Neural cell (in vitro differentiated cells): ENCODE measurements at regions not wholly inside any gene's neighbourhood (a gene's known extent, or its start where the extent isn't known, plus 50 kb on each side); places are given as distances from the start of the nearest gene placed in this dataset.

Experiments used
- H2AFZ ChIP-seq: fragments of 200-600, 300-800 bp; sonication (generic), shearing (Covaris generic); 2 replicates; pipeline ENCODE4 v1.6.0; 2014; ENCODE audit warnings: low read depth, mild to moderate bottlenecking, antibody characterized with exemption, low read length, moderate library complexity
- H3F3A ChIP-seq: fragments of 200-600 bp; shearing (Covaris generic); 2 replicates; pipeline ENCODE4 v1.6.1; 2016; ENCODE audit warnings: mild to moderate bottlenecking, moderate library complexity, mixed read lengths, antibody characterized with exemption, low read length; ENCODE audit not compliant: insufficient read depth, poor library complexity, severe bottlenecking
- H3K27ac ChIP-seq: fragments of 200-600, 300-800 bp; sonication (generic), shearing (Covaris generic); 2 replicates; pipeline ENCODE4 v1.5.1; 2014; ENCODE audit warnings: mild to moderate bottlenecking, low read length, moderate library complexity
- H3K27me3 ChIP-seq: fragments of 300-800, 200-600 bp; sonication (generic), shearing (Covaris generic); 2 replicates; pipeline ENCODE4 v1.6.0; 2014; ENCODE audit warnings: mild to moderate bottlenecking, low read depth, low read length, moderate library complexity; ENCODE audit not compliant: insufficient read depth
- H3K36me3 ChIP-seq: fragments of 300-800, 200-600 bp; sonication (generic), shearing (Covaris generic); 2 replicates; pipeline ENCODE4 v1.5.1; 2014; ENCODE audit warnings: mild to moderate bottlenecking, antibody characterized with exemption, low read length, moderate library complexity; ENCODE audit not compliant: insufficient read depth
- H3K4me2 ChIP-seq: fragments of 300-800, 200-600 bp; sonication (generic), shearing (Covaris generic); 2 replicates; pipeline ENCODE4 v1.6.0; 2014; ENCODE audit warnings: mild to moderate bottlenecking, low read length
- H3K4me3 ChIP-seq: fragments of 300-800, 200-600 bp; sonication (generic), shearing (Covaris generic); 2 replicates; pipeline ENCODE4 v1.5.1; 2014; ENCODE audit warnings: mild to moderate bottlenecking, low read length, moderate library complexity
- H3K79me2 ChIP-seq: fragments of 200-600 bp; shearing (Covaris generic); replicated peaks from 2 replicates; pipeline ENCODE4 v1.6.0; 2014; ENCODE audit warnings: mild to moderate bottlenecking, low read length, moderate library complexity; ENCODE audit not compliant: insufficient read depth
- H3K9ac ChIP-seq: fragments of 300-800, 200-600 bp; sonication (generic), shearing (Covaris generic); 2 replicates; pipeline ENCODE4 v1.6.1; 2016; ENCODE audit warnings: mild to moderate bottlenecking, low read length, mixed read lengths
- H3K9me2 ChIP-seq: fragments of 200-600 bp; shearing (Covaris generic); 2 replicates; pipeline ENCODE4 v1.6.1; 2016; ENCODE audit warnings: mild to moderate bottlenecking, low read length, mixed read lengths; ENCODE audit not compliant: insufficient read depth
- H3K9me3 ChIP-seq: fragments of 200-600, 300-800 bp; sonication (generic), shearing (Covaris generic); 2 replicates; pipeline ENCODE4 v1.6.1; 2016; ENCODE audit warnings: mild to moderate bottlenecking, mixed run types, low read length, moderate library complexity, mixed read lengths
- H4K20me1 ChIP-seq: fragments of 200-600 bp; shearing (Covaris generic); 2 replicates; pipeline ENCODE4 v1.6.1; 2016; ENCODE audit warnings: mild to moderate bottlenecking, mixed run types; ENCODE audit not compliant: insufficient read depth
- EP300 ChIP-seq: fragments of 450-650 bp; conservative IDR thresholded peaks from 2 replicates; pipeline ENCODE4 v1.6.1; 2014; ENCODE audit warnings: antibody characterized with exemption, mild to moderate bottlenecking, moderate library complexity; ENCODE audit not compliant: poor library complexity, severe bottlenecking
- EZH2 ChIP-seq: fragments of 200-600, 300-800 bp; shearing (Covaris generic), sonication (generic); IDR thresholded peaks from 2 replicates; pipeline ENCODE4 v1.6.1; 2014; ENCODE audit warnings: antibody characterized with exemption, low read length, borderline replicate concordance, mild to moderate bottlenecking; ENCODE audit not compliant: insufficient read depth, poor library complexity, severe bottlenecking
- MXI1 ChIP-seq: fragments of 450-650 bp; conservative IDR thresholded peaks from 2 replicates; pipeline ENCODE4 v1.6.1; 2014; ENCODE audit warnings: antibody characterized with exemption, mild to moderate bottlenecking; ENCODE audit not compliant: poor library complexity, severe bottlenecking
- POLR2AphosphoS5 ChIP-seq: IDR thresholded peaks from 2 replicates; pipeline ENCODE4 v1.6.1; 2012
- RAD21 ChIP-seq: fragments of 450-650 bp; conservative IDR thresholded peaks from 2 replicates; pipeline ENCODE4 v1.6.1; 2014; ENCODE audit warnings: antibody characterized with exemption, mild to moderate bottlenecking, moderate library complexity
- SMC3 ChIP-seq: fragments of 450-650 bp; conservative IDR thresholded peaks from 2 replicates; pipeline ENCODE4 v1.6.1; 2014; ENCODE audit warnings: antibody characterized with exemption, mild to moderate bottlenecking, moderate library complexity; ENCODE audit not compliant: poor library complexity
- TAF1 ChIP-seq: IDR thresholded peaks from 2 replicates; pipeline ENCODE4 v1.6.1; 2012; ENCODE audit warnings: low read depth
- TF ChIP-seq, protein P1 (sequence below): IDR thresholded peaks from 2 replicates; pipeline ENCODE4 v1.6.1; 2012; ENCODE audit warnings: borderline replicate concordance
- TF ChIP-seq, protein P2 (sequence below): fragments of 450-650 bp; IDR thresholded peaks from 2 replicates; pipeline ENCODE4 v1.5.1; 2014; ENCODE audit warnings: antibody characterized with exemption, mild to moderate bottlenecking, moderate library complexity; ENCODE audit not compliant: poor library complexity, severe bottlenecking

DNA sequence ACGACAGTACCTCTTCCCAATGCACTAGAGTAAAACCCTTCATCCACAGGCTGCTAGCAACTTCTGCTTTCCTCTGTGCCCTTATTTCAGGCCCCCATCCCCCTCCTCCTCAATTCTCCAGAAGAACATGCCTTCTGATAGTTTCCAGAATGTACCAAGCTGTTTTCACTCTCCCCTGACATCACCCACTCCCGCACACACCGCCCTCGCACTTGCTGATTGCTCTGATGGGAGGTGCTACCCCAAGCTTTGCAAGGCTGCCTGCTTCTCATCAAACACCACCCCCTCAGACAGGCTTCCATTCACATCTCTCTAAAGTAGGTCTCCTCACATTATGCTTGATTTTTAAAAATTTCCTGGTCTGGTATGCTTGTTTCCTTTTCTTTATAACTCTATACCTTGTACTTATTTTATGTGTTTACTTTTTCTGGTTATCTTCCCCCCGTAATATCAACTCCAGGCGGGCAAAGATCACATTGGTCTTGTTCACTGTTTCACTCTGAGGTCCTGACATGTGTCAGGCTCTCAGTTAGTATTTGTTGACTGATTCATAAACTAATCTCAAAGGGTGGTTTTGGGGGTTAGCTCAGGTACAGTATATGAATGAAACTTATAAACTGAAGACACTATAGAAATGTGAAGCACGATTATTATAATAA, 91.0 kb upstream of the C9orf72 start:
- H3K27ac ChIP-seq: no peak overlapping the region

DNA sequence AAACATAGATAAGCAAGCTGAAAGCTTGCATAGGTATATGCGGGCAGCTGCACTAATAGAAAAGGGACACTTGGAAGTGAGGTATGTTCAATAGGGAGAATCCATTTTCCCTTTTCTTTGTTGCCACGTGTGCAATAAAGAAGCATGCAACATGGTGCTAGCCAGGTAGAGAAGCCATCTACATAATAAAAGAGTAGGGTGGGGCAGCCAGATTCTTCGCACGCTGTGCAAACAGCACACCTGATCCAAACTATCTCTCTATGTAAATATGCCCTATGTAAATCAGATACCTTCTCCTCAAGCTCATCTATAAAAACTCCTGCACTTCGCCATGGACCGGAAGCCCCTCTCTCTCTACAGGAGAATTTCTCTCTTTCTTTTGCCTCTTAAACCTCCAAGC, 91.9 kb upstream of the C9orf72 start:
- no peaks in the 10 kb centered on the region for H4K20me1 ChIP-seq
- H3K36me3 ChIP-seq: no peaks in the 10 kb centered on the region
- no peak overlapping the region for H3K4me3 ChIP-seq
- H3K4me2 ChIP-seq: no peak overlapping the region
- no peak overlapping the region for H2AFZ ChIP-seq
- H3F3A ChIP-seq: no peaks in the 10 kb centered on the region
- no peaks in the 10 kb centered on the region for H3K9me3 ChIP-seq
- no peak overlapping the region for H3K9ac ChIP-seq
- no peak overlapping the region for H3K27ac ChIP-seq
- H3K79me2 ChIP-seq: no peaks in the 10 kb centered on the region
- no peaks in the 10 kb centered on the region for H3K9me2 ChIP-seq
- no peaks in the 10 kb centered on the region for H3K27me3 ChIP-seq
- TF ChIP-seq RAD21: no peak
- TF ChIP-seq, protein P1, sequence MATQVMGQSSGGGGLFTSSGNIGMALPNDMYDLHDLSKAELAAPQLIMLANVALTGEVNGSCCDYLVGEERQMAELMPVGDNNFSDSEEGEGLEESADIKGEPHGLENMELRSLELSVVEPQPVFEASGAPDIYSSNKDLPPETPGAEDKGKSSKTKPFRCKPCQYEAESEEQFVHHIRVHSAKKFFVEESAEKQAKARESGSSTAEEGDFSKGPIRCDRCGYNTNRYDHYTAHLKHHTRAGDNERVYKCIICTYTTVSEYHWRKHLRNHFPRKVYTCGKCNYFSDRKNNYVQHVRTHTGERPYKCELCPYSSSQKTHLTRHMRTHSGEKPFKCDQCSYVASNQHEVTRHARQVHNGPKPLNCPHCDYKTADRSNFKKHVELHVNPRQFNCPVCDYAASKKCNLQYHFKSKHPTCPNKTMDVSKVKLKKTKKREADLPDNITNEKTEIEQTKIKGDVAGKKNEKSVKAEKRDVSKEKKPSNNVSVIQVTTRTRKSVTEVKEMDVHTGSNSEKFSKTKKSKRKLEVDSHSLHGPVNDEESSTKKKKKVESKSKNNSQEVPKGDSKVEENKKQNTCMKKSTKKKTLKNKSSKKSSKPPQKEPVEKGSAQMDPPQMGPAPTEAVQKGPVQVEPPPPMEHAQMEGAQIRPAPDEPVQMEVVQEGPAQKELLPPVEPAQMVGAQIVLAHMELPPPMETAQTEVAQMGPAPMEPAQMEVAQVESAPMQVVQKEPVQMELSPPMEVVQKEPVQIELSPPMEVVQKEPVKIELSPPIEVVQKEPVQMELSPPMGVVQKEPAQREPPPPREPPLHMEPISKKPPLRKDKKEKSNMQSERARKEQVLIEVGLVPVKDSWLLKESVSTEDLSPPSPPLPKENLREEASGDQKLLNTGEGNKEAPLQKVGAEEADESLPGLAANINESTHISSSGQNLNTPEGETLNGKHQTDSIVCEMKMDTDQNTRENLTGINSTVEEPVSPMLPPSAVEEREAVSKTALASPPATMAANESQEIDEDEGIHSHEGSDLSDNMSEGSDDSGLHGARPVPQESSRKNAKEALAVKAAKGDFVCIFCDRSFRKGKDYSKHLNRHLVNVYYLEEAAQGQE: no peak
- no peak for TF ChIP-seq EP300
- TF ChIP-seq EZH2: no peak
- TF ChIP-seq, protein P2, sequence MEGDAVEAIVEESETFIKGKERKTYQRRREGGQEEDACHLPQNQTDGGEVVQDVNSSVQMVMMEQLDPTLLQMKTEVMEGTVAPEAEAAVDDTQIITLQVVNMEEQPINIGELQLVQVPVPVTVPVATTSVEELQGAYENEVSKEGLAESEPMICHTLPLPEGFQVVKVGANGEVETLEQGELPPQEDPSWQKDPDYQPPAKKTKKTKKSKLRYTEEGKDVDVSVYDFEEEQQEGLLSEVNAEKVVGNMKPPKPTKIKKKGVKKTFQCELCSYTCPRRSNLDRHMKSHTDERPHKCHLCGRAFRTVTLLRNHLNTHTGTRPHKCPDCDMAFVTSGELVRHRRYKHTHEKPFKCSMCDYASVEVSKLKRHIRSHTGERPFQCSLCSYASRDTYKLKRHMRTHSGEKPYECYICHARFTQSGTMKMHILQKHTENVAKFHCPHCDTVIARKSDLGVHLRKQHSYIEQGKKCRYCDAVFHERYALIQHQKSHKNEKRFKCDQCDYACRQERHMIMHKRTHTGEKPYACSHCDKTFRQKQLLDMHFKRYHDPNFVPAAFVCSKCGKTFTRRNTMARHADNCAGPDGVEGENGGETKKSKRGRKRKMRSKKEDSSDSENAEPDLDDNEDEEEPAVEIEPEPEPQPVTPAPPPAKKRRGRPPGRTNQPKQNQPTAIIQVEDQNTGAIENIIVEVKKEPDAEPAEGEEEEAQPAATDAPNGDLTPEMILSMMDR: no peak
- TF ChIP-seq SMC3: no peak

More for the DNA sequence above, 91.0 kb upstream of the C9orf72 start:
- Histone ChIP-seq H2AFZ (no peak overlapping the region), H3K27me3 (no peaks in the 10 kb centered on the region), H3K9ac (no peak overlapping the region), H3K79me2 (no peaks in the 10 kb centered on the region), H3K4me3 (no peak overlapping the region), H3F3A (no peaks in the 10 kb centered on the region), H3K36me3 (no peaks in the 10 kb centered on the region), H3K9me2 (no peaks in the 10 kb centered on the region), H4K20me1 (no peaks in the 10 kb centered on the region), H3K4me2 (no peak overlapping the region), H3K9me3 (no peaks in the 10 kb centered on the region)
- TF ChIP-seq, protein P1: no peak
- TF ChIP-seq, protein P2: no peak
- no peak for TF ChIP-seq POLR2AphosphoS5
- TF ChIP-seq EP300: no peak
- no peak for TF ChIP-seq SMC3
- TF ChIP-seq EZH2: no peak
- TF ChIP-seq MXI1: no peak
- TF ChIP-seq RAD21: no peak
- no peak for TF ChIP-seq TAF1
